Activated CD4-positive, CD25-positive, alpha-beta regulatory T cell (primary cell): ENCODE measurements at regions not wholly inside any gene's neighbourhood (a gene's known extent, or its start where the extent isn't known, plus 50 kb on each side); places are given as distances from the start of the nearest gene placed in this dataset.
"Not testable (repeated sequence)": the region's sequence is repeated elsewhere in the genome, so short reads cannot be mapped to it uniquely, and the experiment has no call there.

Source experiments
- DNase-seq, 4 experiments: peaks; one replicate each; lab custom pipeline; 2025; lab: John Stamatoyannopoulos, UW

DNA sequence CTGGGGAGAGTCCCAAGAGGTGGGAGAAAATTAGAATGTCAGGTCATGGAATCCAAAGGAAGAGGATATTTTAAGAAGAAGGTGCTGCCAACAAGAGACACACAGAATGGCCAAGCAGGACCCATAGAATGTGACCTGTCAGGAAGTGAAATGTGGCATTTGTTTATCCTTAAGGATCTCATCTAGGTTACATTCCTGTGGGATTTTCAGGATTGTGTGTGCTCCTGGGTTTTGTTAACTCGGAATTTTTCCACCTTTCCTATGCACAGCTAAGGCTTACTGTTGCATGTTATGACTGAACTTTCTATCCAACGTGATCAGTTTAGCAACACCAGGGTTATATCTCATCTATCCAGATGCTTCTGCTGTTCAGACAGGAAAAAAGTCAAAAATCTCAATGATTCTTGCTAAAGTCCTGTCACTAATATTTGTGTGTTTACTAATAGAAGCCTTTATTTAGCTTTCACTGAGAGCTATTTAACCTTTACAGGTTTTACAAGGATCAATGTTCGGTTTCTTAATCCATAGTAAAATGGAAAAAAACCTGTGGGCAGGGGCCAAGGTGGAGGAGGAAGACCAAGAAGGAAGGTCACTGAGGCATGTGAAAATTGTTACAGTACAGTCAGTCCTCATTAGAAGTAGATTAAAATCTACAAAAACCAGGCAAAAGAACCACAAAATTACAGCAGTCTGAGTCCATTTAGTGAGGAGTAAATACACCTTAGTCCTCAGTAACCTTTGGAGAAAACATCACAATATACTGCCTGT lies 437.8 kb upstream of the NPVF start:
- no peak for DNase-seq

DNA sequence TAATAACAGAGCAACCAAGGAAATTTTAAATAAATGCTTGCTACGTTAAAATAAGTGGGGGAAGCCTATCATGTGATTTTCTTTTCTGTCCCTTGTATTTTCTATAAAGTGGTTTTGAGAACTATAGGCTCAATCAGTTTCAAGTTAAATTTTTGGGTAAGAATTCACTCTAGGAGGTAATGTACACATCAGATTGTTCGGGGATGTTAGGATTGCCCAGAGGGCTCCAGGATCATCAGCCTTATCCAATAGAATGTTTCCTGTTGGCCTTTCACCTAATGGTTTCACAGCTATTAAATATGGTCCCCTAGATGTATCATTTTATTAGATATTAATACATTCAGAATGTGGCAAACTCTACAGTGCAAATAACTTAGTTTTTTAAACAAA lies 438.4 kb upstream of the NPVF start:
- no peak for DNase-seq

DNA sequence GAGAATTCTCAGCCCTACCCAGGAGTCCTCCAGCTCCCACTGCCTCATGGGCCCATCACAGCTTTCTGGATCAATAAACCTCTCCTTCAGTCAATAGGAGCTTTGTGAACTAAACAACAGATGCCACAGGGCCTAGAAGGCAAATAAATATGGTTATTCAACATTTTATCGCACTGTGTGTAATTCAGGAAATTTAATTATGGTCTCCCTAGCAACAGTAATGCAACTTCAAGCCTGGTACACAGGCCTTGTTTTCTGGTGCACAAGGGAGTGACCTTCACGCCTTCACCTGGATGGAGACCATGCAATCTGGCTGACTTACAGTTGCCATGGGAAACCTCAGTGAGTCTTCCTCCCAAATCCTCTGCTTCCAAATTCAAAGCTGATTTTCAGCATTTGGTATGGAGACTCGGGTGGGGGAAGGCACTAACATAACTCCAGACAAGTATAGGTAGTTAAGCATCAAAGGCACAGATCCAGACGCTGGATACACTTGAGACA lies 441.0 kb upstream of the NPVF start:
- no peak for DNase-seq

DNA sequence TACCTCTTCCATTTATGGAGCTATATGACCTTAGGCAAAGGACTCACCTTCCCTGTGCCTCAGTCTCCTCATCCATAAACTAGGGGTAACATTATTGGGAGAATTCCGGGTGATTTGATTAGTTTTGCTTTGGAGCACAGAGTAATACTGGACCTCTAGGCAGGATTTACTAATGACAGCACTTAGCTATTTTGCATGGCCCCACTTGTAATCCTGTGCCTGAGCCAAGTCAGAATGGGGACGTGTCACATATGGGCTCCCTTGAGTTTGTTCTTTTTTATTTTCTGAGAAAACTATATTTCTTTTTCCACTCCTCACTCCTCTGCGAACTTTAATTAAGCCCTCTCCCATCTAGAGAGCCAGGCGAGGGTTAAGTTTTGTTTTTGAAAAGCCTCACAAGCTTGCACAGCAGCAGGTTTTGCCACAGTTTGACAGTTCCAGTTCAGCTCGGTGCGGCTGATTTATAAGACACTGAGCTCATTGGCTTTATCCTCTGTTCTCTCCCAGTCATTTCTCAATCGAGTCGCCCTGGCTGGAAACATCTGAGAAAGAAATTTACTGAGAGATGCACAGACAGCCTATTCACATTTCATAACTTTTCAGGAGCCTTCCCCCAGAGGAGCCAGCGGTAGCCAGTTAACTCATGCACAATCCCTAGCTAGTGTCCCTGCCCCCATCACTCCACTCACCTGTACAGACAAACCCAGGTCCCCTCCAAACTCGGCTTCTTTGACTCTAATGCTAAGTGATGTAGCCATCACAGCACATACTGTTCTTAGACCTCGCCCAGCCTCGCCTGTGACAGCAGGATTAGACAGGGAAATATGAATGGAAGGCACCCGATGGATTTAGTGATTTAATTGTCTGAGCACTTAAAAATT lies 441.9 kb upstream of the NPVF start:
- no peak for DNase-seq

DNA sequence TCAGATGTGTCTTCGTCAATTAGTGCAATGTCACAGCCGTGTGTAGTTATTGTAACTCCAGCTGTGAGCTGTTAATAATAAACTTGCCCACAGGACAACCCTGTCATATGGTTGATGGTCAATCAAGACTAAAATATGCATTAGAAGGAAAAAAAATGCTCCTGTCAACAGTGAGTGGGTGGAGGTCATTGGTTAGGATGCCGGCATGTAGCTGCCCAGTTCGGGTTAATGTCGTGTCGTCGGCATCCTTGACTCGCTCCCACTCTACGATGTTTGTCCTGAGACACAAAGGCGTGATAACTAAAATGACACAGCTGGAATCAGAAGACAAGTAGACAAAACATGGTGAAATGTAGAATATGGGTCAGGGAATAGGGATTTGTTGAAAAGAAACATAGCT lies 442.8 kb upstream of the NPVF start:
- no peak for DNase-seq

DNA sequence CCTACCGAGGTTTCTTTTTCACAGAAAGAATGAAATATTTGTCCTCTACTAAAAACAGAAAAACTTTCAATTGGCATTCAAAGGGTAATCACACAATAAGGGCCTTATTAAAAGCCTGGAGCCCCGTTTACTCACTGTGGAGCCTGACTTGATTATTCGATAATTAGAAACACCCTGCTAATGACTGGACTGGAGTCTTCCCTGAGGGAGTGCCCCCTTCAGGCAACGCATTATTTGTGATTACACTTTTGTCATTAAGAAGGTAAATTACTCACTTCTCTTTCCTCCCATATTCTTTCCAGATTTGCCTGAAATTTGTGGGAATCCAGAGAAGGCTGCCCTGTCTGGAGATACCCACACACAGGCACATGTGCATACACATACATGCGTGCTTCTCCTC lies 444.2 kb upstream of the NPVF start:
- DNase-seq, result no peak

DNA sequence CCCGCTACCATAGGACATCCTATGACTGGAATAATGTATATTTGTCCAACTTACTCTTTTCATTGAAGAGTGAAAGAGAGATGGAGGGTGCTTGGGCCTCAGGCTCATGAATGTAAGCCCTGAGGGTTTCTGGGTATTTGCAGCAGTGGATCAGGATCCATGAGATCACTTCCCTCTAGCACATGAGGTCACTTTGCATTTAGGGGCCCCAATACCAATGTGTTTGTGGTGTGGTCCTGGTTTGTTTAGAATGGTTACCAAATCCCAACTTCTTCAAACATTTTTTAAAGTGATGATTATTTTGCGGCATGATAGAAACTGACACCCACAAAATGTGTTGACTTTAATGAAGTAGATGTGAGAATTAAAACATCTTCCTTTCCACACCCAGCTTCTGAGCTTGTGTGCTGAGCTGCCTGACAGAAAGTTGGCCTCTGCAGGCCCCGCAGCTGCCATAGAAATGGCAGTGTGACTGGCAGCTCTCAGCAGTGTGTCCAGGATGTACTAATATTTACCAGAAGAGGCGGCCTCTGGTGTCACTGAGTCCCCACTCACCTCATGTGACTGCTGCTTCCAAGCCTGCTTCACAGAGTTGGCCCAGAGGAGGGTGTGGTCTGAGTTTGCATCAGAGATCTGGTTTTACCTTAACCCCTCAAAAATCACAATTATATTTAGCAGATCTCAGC lies 447.6 kb upstream of the NPVF start:
- DNase-seq, result no peak

DNA sequence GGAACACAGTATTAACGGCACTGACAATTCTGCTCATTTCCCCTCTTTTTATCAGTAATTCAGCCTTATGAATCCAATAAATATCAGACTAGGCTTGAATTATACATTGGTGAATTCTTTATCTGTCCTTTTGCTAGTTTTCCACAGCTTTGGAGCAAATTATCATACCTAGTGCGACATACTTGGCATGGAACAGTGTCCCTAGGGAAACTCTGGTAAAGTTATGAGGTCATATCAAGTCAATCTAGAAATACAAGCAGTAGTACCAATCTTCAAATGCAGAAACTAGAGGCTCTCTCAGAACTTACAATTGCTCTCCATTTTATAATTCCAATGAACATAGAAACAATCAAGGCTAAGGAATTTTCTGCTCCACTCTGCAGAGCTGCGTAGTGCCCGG lies 449.3 kb upstream of the NPVF start:
- DNase-seq, result no peak

DNA sequence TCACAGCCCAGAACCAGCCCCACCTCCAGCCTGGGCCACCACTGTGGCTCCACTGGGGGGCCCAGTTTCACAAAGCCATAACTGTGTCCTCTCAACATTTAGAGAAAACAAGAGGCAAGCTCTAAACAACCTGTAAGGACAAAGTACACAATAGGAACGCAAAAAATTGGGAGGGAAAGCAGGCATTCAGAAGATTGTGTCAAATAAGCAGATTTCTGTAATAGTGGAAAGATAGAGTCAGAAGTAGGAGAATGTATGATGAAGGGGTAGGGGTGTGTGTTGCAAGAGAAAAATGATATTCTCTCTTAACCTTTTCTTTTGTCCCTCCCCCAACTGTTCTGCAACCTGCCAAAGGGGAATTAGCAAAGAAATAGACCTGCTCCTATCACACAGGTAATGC lies 449.9 kb upstream of the NPVF start:
- DNase-seq, result no peak

DNA sequence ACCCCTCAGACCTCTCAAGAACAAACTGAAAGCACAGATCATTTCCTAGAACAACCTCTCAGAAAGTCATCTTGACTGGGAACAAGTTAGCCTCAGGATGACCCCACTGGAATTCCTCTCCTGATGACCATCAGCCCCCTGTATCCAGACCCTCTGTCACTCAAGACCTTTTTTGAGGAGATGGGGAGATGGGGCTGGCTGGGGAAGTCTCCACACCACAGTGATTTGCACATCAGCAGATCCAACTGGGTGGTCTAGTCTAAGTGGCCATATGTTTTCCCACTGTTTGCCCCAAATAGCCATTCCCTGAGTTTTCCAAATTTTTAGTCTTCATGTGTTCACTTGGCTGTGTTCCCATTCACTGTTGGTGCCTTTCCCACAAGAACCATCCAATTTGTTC lies 452.4 kb upstream of the NPVF start:
- DNase-seq, result no peak

DNA sequence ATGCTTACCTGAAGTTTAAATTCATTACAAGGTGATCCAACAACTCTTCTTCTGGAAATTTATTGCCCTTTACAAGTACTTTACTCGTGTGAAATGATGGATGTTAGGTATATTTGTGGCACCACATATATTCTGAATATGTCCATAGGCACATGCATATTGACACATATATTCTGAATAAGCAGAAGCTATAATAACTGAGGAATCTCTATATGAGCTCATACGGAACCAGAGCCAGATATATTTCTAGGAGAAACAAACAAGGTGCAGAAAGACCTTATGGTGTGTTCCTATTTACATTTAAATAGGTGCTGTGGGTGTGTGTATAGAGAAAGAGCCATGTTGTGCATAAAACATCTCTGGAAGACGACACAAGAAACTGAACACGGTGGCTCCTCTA lies 456.1 kb upstream of the NPVF start:
- DNase-seq, result no peak

DNA sequence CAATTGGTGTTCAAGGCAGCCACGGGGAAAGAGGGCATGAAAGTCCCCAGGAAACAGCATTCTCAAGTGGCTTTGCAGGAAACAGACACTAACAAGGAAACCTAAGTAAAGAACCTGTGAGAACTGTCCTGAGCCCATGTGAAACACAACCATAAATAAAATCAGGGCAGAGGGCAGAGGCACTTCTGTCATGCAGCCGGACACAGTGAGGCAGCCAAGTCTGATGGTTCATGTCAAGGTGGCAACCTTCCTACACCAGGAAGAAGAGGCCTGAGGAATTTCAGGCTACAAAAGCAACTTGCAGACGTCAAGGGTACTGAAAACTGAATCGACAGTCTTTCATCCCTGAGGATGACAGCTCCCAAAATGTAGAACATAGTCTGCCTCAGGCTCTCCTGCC lies 458.2 kb upstream of the NPVF start:
- DNase-seq, result no peak

DNA sequence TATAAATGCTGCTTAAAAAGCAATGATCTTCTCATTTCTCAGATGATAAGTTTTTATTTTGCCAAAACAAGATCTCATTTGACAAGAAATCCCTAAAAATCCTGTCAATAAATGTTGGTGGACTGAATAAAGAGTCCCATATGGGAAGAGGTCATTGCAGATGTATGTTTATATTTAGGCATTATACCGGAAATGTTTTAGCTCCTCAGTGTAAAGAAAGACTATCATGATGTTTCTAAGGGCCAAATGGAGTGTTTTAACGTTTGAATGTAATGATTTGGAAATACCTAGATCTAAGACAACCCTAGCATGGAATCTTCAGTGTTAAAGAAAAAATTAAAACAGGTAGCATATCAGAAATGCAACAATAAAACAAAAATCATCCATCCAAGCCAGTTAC lies 457.8 kb upstream of the NFE2L3 start:
- DNase-seq, result no peak

DNA sequence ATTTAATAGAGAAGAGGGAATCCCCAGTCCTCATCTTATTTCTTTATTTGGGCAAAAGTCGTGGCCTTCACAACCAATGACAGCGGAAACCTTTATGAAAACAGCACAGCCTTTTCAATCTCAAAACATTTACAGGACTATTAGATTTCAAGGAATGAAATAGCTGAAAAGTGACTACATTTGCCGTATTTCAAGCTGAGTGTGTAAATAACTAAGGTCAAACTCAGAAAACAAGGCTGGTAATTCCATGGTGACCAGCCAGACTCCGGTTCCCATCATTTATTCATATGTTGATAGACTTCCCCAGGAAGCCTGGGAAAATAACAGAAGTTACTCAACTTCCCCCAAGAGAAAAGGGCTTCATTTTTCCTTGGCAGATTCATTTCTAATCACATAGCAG lies 457.3 kb upstream of the NFE2L3 start:
- no peak for DNase-seq

DNA sequence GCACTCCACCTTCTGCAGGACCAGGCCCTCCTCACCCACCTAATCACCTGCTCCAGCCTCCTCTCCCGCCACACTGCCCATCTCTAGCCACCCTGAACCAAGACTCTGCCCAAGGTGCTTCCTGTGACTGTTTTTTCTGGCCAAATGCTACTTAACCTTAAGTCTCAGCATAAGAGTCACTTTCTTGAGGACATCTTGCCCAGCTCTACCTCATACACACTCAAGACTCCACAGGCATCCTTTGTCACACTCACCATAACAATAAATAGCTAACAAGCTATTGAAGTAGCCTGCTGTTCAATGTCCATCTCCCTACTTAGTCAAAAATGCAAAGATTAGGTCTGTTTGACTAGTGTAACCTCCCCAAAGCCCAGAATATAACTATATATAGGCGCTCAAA lies 455.4 kb upstream of the NFE2L3 start:
- no peak for DNase-seq

DNA sequence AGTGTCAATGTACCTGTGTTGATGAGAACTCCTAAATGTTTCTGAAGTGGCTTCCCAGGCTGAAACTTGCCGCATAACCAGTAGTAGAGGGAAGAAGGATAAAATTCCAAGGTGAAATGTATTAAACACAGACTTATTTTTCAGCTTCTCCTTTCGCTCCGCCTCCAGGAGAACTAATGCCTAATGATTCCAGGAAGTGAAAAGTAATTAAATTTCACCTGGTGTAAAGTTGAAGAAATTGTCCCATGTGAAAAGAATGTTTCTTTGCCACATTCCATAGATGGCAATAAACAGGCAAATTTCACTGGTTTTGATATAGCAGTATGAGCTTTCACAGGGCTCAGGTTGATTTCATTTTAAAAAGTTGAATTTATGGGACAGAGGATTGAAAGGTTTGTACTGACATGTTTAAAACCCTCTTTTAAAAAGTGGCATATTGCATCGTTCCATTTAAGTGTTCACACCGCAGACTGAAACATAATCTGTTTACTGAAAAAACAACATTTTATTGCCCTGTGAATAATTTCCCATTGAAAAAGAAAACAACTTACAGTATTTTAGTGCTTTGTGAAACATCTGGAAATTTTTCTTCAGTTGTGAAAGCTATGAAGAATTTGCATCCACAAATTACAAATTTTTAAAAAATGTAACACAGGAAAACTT lies 453.4 kb upstream of the NFE2L3 start:
- DNase-seq, result no peak

DNA sequence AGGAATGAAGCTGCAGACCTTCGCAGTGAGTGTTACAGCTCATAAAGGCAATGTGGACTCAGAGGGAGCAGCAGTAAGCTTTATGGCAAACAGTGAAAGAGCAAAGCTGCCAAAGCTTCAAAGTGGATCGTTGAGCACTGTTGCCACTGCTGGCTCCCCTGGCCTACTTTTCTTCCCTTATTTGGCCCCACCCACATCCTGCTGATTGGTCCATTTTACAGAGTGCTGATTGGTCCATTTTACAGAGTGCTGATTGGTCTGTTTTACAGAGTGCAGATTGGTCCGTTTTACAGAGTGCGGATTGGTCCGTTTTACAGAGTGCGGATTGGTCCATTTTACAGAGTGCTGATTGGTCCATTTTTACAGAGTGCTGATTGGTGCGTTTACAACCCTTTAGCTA lies 451.9 kb upstream of the NFE2L3 start:
- DNase-seq, result not testable (repeated sequence)

DNA sequence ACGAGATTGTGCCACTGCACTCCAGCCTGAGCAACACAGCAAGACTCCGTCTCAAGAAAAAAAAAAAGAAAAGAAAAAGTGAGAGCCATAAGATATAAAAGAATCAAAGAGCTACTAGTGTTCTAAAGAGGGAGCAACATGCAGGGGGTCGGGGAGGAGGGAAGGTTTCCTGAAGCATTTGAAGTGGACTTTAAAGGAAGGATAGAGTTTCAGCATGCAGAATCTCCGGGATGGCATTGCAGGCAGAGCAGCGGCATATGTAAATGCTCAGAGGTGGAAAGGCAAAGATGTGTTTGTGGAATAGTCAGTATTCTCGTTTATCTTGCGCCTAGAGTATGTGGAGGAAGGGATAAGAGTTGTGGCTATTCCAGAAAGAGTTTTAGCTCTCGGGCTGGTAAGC lies 447.6 kb upstream of the NFE2L3 start:
- DNase-seq, result no peak

DNA sequence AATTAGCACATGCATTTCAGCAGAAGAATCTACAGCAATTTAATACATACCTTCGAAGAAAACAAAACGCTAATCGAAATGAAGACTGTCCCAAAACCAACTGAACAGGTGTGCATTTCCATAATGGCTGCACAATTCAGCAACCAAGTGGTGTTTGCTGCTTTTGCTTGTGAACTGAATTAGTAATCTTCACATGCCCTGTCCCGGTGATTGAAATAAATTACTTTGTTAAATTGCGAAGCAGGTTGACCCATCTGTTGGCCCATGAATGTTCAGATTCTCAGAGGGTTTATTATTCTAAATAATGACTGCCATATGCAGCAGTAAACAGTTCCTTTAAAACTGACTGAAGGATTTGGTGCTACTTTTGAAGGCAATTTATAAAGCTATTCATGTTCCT lies 445.2 kb upstream of the NFE2L3 start:
- DNase-seq, result no peak

DNA sequence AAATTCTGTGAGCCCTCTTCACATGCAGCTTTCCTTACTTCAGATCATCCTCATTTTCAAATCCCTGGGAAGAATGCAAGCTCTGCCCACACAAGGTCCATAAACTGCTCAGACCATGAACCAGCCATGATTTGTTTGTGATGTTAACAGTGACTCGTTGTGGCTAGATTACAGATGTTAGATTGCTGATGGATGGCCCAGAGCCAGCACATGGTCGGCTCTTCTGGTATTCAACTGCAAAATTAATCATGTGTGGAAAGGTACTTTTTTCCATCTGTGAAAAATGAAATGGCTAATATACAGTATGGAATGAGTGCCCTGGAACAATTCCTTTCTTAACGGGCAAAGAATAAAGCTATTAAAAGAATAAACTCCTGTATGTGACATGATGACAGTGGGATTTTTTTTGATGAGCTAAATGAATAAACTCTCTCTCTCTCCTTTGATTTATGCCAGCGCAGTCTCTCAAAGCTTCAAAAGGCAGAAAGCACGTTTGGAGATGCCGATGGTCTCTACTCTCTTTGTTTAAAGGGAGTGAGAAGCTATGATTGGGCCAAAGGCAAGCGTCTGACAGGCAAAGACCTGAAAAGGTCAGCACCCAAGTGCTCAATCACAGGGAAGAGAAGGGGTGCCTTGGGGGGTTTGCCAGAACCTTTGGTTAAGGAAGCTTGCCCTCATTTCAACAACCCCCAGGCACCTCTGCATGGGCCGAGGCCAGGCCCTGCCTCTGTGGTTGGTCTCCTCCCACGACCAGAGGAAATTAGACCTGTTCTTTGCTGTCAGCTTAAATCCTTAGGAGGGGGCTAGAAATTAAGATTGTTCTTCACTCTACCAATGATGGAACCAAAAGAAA lies 444.0 kb upstream of the NFE2L3 start:
- DNase-seq, result no peak

DNA sequence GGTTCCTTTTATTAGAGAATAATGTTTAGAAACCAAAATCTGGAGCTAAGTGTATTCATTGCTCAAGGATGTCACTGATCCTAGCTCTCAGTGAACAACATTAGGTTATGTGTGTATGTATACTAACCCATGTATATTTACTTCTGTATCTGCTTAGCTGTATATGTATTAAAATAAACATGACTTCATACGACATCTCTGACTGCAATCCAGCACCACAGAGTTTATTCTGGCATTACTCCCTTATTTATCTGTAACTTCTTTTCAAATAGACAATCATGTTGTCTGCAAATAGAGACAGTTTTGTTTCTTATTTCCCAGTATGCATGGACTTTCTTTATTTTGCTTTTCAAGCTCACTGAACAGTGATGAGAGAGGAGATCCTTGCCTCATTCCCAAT lies 441.0 kb upstream of the NFE2L3 start:
- DNase-seq, result no peak
